Spleen (tissue), 7 donors: ENCODE measurements at regions not wholly inside any gene's neighbourhood (a gene's known extent, or its start where the extent isn't known, plus 50 kb on each side); places are given as distances from the start of the nearest gene placed in this dataset.

Experiments used
- POLR2A ChIP-seq, 3 donors: fragments of 450-650 bp; IDR thresholded peaks; one replicate each; pipeline ENCODE4 v1.5.1; 2017; ENCODE audit warnings: antibody characterized with exemption in 3 of 3, mild to moderate bottlenecking in 1 of 3
- POLR2AphosphoS5 ChIP-seq, 3 donors: sonication (generic); formaldehyde crosslinking; IDR thresholded peaks; one replicate each; pipeline ENCODE4 v1.5.1; 2017; ENCODE audit warnings: antibody characterized with exemption in 3 of 3
- TF ChIP-seq, protein P1 (sequence below), 11 experiments: fragments of 200-600 bp in 7 of 11; fragments of 450-650 bp in 4 of 11; sonication (generic) in 4 of 11; IDR thresholded peaks in 8 of 11; conservative IDR thresholded peaks in 3 of 11; 1 replicate in 7 of 11; 2 replicates in 4 of 11; pipeline versions ENCODE4 v1.4.0 to v1.8.0; 2016 to 2021; ENCODE audit warnings: antibody characterized with exemption in 11 of 11, inconsistent platforms in 4 of 11, mild to moderate bottlenecking in 1 of 11
- donor health status: DM: no; HTN: no; CAD: no; lungs with moderate emphysema.
- donor health status: DM: no; HTN: no; CAD: no.
- donor health status: DM: no; HTN: no; CAD: no.

DNA sequence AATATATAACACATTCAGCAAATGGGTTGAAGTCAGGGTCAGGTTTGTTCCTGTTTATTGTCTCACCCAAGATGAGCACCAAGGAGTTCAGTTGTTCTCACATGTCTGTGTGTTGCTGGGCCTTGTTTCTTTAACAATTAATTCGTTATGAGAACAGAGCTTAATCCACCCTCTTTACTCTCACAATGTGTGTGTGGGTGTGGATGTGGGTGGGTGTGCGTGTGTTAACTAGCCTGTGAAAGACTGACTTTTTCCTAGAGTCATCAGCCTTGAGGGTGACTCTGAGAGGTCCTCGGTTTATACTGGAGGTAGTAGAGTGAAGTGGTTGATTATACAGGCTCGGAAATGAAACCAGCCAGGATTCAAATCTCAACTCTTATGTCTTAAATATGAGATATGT lies 672.1 kb downstream of the MAFB start:
- TF ChIP-seq POLR2AphosphoS5 (IDR thresholded peaks at IDR 0.05) (no peak), POLR2A (IDR thresholded peaks at IDR 0.05) (no peak)
- TF ChIP-seq, protein P1, sequence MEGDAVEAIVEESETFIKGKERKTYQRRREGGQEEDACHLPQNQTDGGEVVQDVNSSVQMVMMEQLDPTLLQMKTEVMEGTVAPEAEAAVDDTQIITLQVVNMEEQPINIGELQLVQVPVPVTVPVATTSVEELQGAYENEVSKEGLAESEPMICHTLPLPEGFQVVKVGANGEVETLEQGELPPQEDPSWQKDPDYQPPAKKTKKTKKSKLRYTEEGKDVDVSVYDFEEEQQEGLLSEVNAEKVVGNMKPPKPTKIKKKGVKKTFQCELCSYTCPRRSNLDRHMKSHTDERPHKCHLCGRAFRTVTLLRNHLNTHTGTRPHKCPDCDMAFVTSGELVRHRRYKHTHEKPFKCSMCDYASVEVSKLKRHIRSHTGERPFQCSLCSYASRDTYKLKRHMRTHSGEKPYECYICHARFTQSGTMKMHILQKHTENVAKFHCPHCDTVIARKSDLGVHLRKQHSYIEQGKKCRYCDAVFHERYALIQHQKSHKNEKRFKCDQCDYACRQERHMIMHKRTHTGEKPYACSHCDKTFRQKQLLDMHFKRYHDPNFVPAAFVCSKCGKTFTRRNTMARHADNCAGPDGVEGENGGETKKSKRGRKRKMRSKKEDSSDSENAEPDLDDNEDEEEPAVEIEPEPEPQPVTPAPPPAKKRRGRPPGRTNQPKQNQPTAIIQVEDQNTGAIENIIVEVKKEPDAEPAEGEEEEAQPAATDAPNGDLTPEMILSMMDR (IDR thresholded peaks at IDR 0.05 in 8 of 11, conservative IDR thresholded peaks at IDR 0.05 in 3 of 11), result no peak
